HL-60 (cell line): ENCODE measurements at regions not wholly inside any gene's neighbourhood (a gene's known extent, or its start where the extent isn't known, plus 50 kb on each side); places are given as distances from the start of the nearest gene placed in this dataset.

Source experiments
- DNase-seq, 2 experiments: peaks; one replicate each; pipeline ENCODE4 v3.0.0-alpha.2; 2010 to 2020; ENCODE audit warnings: low read depth in 1 of 2, low spot score in 1 of 2
- H3K27ac ChIP-seq: fragments of 250-450 bp; sonication (Bioruptor Pico); replicated peaks from 2 replicates; pipeline ENCODE4 v1.5.1; 2020; ENCODE audit warnings: mild to moderate bottlenecking, moderate library complexity
- H3K27me3 ChIP-seq: fragments of 250-450 bp; sonication (Bioruptor Pico); 2 replicates; pipeline ENCODE4 v1.5.1; 2021; ENCODE audit warnings: mild to moderate bottlenecking, moderate library complexity; ENCODE audit not compliant: insufficient read depth, poor library complexity, severe bottlenecking
- H3K4me3 ChIP-seq: replicated peaks from 2 replicates; pipeline ENCODE4 v1.5.1; 2011; ENCODE audit warnings: mild to moderate bottlenecking, control low read depth, low read length; ENCODE audit not compliant: insufficient read depth
- CTCF ChIP-seq: IDR thresholded peaks from one replicate; pipeline ENCODE4 v1.5.1; 2011; ENCODE audit warnings: low read length, control low read depth, inconsistent platforms; ENCODE audit not compliant: insufficient read depth
- GABPA ChIP-seq: IDR thresholded peaks from 2 replicates; pipeline ENCODE4 v1.6.1; 2012; ENCODE audit warnings: low read depth
- POLR2AphosphoS5 ChIP-seq: IDR thresholded peaks from 2 replicates; pipeline ENCODE4 v1.6.1; 2012; ENCODE audit warnings: low read depth
- REST ChIP-seq: IDR thresholded peaks from 2 replicates; pipeline ENCODE4 v1.6.1; 2012; ENCODE audit warnings: low read depth; ENCODE audit not compliant: insufficient replicate concordance
- SPI1 ChIP-seq: IDR thresholded peaks from 2 replicates; pipeline ENCODE4 v1.6.1; 2012; ENCODE audit warnings: low read depth, mild to moderate bottlenecking, borderline replicate concordance

- TF ChIP-seq CTCF (no peak), SPI1 (no peak), GABPA (no peak), REST (no peak), POLR2AphosphoS5 (no peak)
- no peak overlapping the region for H3K4me3 ChIP-seq
- H3K27ac ChIP-seq, result no peak overlapping the region
- DNase-seq, result no peak
- H3K27me3 ChIP-seq, result peaks cover 2% of the 10 kb centered on the region
Measured at GRCh38 chr11:122038543-122038942, 77.5 kb downstream of the BLID start.

DNA sequence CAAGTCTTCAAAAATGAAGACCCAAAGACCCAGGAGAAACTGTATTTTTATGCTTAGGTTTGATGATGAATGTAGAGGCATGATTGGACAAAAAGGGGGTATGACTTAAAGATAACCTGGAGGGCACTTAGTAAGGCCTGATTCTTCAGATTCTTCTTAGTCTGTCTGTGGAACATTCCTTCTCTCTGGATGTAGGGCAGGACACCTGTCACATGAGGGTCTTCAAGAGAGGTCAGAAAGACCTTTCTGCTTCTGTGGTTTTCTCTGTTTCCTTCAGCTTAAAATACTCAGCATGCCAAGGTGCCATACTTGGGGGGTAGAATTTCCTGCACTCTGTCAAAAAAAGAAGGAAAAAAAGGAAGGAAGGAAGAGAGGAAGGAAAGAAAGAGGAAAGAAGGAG lies 78.1 kb downstream of the BLID start:
- no peak for DNase-seq
- peaks cover 2% of the 10 kb centered on the region for H3K27me3 ChIP-seq
- H3K4me3 ChIP-seq, result no peak overlapping the region
- no peak overlapping the region for H3K27ac ChIP-seq
- no peak for TF ChIP-seq REST
- no peak for TF ChIP-seq GABPA

- Histone ChIP-seq H3K4me3 (no peak overlapping the region), H3K27ac (no peak overlapping the region), H3K27me3 (peaks cover 2% of the 10 kb centered on the region)
- no peak for DNase-seq
- TF ChIP-seq POLR2AphosphoS5, result no peak
- TF ChIP-seq SPI1, result no peak
- no peak for TF ChIP-seq REST
- no peak for TF ChIP-seq GABPA
- no peak for TF ChIP-seq CTCF
Measured at GRCh38 chr11:122036493-122036892, 79.5 kb downstream of the BLID start.

GRCh38 chr11:122036018-122036417 lies 80.0 kb downstream of the BLID start:
- DNase-seq, result no peak
- Histone ChIP-seq H3K27me3 (peaks cover 2% of the 10 kb centered on the region), H3K4me3 (no peak overlapping the region), H3K27ac (no peak overlapping the region)
- TF ChIP-seq CTCF (no peak), REST (no peak), POLR2AphosphoS5 (no peak), GABPA (no peak)
